OCI-LY7 (cell line): ENCODE measurements at regions not wholly inside any gene's neighbourhood (a gene's known extent, or its start where the extent isn't known, plus 50 kb on each side); places are given as distances from the start of the nearest gene placed in this dataset.

Experiments used
- BruUV-seq: library from RNA; stranded (reverse); fragments of 400-500 nt; replicated peaks from 2 replicates; lab custom pipeline; 2021; lab: Mats Ljungman, UMichigan
- CTCF ChIA-PET: fragments of 300-600 bp; sonication (Branson Sonifier 250); formaldehyde crosslinking; loops from one replicate; lab custom pipeline; 2022; ENCODE audit warnings: antibody characterized with exemption; ENCODE audit not compliant: unreplicated experiment; lab: Charles Lee
- POLR2A ChIA-PET: fragments of 300-600 bp; sonication (Branson Sonifier 250); formaldehyde crosslinking; loops from one replicate; lab custom pipeline; 2022; ENCODE audit warnings: antibody characterized with exemption; lab: Charles Lee
- DNase-seq: peaks from one replicate; pipeline ENCODE4 v3.0.0-alpha.2; 2015; ENCODE audit warnings: low spot score
- H2AFZ ChIP-seq: fragments of 200-600 bp; sonication (generic), shearing (Covaris generic); 2 replicates; pipeline ENCODE4 v1.6.1; 2014; ENCODE audit warnings: mild to moderate bottlenecking, antibody characterized with exemption, low read length, moderate library complexity
- H3K27ac ChIP-seq: fragments of 200-600 bp; sonication (generic); 2 replicates; pipeline ENCODE4 v1.5.1; 2014; ENCODE audit warnings: mixed run types, low read depth, mild to moderate bottlenecking, moderate library complexity, low read length, inconsistent platforms; ENCODE audit not compliant: poor library complexity, severe bottlenecking
- H3K36me3 ChIP-seq: fragments of 200-600 bp; sonication (generic); 2 replicates; pipeline ENCODE4 v1.6.1; 2014; ENCODE audit warnings: mild to moderate bottlenecking, antibody characterized with exemption, low read length, moderate library complexity, mixed read lengths; ENCODE audit not compliant: insufficient read depth
- H3K4me1 ChIP-seq: fragments of 200-600 bp; sonication (generic); 2 replicates; pipeline ENCODE4 v1.5.1; 2014; ENCODE audit warnings: mild to moderate bottlenecking, low read length; ENCODE audit not compliant: insufficient read depth, poor library complexity, severe bottlenecking
- H3K4me2 ChIP-seq: fragments of 200-600 bp; sonication (generic); 2 replicates; pipeline ENCODE4 v1.6.1; 2014; ENCODE audit warnings: mild to moderate bottlenecking, low read length
- H3K4me3 ChIP-seq: fragments of 200-600 bp; sonication (generic); 2 replicates; pipeline ENCODE4 v1.5.1; 2014; ENCODE audit warnings: mild to moderate bottlenecking, low read depth, low read length; ENCODE audit not compliant: poor library complexity, severe bottlenecking
- H3K79me2 ChIP-seq: fragments of 200-600 bp; sonication (generic); 2 replicates; pipeline ENCODE4 v1.6.1; 2016; ENCODE audit warnings: low read depth, mild to moderate bottlenecking, low read length, moderate library complexity, mixed read lengths; ENCODE audit not compliant: insufficient read depth
- H3K9me2 ChIP-seq: fragments of 200-600 bp; sonication (generic); 2 replicates; pipeline ENCODE4 v1.6.1; 2016; ENCODE audit warnings: mild to moderate bottlenecking, low read length, mixed read lengths; ENCODE audit not compliant: insufficient read depth
- H3K9me3 ChIP-seq: fragments of 200-600 bp; sonication (generic); 2 replicates; pipeline ENCODE4 v1.6.1; 2014; ENCODE audit warnings: mild to moderate bottlenecking, mixed run types, low read length, mixed read lengths
- H4K20me1 ChIP-seq: fragments of 200-600 bp; sonication (generic); 2 replicates; pipeline ENCODE4 v1.6.1; 2014; ENCODE audit warnings: mild to moderate bottlenecking, antibody characterized with exemption, low read length, moderate library complexity, mixed read lengths; ENCODE audit not compliant: insufficient read depth
- CTCF ChIP-seq: fragments of 200-600 bp; sonication (generic); conservative IDR thresholded peaks from 2 replicates; pipeline ENCODE4 v1.5.1; 2014; ENCODE audit warnings: mild to moderate bottlenecking, antibody characterized with exemption, low read length, moderate library complexity, mixed read lengths
- EZH2phosphoT487 ChIP-seq: fragments of 200-600 bp; sonication (generic); IDR thresholded peaks from 2 replicates; pipeline ENCODE4 v1.6.1; 2018; ENCODE audit warnings: low read depth, borderline replicate concordance, mild to moderate bottlenecking, mixed run types, antibody characterized with exemption, low read length, moderate library complexity, mixed read lengths
- intact Hi-C: fragments of 100-400 bp; cut with micrococcal nuclease; formaldehyde crosslinking; loops from one replicate; pipeline ENCODE4 v1.10.0; 2022; ENCODE audit not compliant: unreplicated experiment

GRCh38 chr5:61916621-61917620, 389.1 kb upstream of the KIF2A start:
- no TSS peak for BruUV-seq
- TF ChIP-seq CTCF = no peak
- TF ChIP-seq EZH2phosphoT487 = no peak
- ChIA-PET CTCF (no interaction called here), POLR2A (no interaction called here)
- no peak overlapping the region for H3K27ac ChIP-seq
- H3K36me3 ChIP-seq = no peaks in the 10 kb centered on the region
- H4K20me1 ChIP-seq = no peaks in the 10 kb centered on the region
- H3K4me1 ChIP-seq = no peaks in the 10 kb centered on the region
- no peak overlapping the region for H3K4me2 ChIP-seq
- H3K4me3 ChIP-seq = no peak overlapping the region
- intact Hi-C loops = no loop called here
- no peak for DNase-seq
- H2AFZ ChIP-seq = no peak overlapping the region
- H3K9me2 ChIP-seq = no peaks in the 10 kb centered on the region
- no peaks in the 10 kb centered on the region for H3K79me2 ChIP-seq
- no peaks in the 10 kb centered on the region for H3K9me3 ChIP-seq

DNA sequence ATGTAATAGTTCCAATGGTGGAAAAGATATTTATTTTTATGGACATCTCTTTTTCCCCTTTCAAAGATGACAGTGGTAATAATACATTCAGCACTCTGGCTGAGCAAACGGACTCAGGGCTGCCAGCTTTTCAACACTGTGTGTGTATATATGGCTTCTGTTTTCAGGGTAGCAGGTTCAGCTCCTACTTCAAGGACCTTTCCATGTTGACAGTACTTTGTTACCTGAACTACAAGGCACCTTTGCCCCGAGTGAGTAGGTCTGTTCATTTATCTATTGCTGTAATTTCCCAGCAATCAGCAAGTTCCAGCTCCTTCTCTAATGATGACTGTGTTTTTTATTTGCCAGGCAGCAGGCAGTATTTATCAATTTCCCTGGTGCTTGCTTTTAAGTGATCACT, 387.4 kb upstream of the KIF2A start:
- ChIA-PET POLR2A (no interaction called here), CTCF (no interaction called here)
- no peak overlapping the region for H3K4me2 ChIP-seq
- H2AFZ ChIP-seq = no peak overlapping the region
- BruUV-seq = no TSS peak
- TF ChIP-seq CTCF = no peak
- TF ChIP-seq EZH2phosphoT487 = no peak
- no peaks in the 10 kb centered on the region for H3K9me2 ChIP-seq
- no peaks in the 10 kb centered on the region for H3K36me3 ChIP-seq
- H4K20me1 ChIP-seq = no peaks in the 10 kb centered on the region
- no peak for DNase-seq
- H3K4me1 ChIP-seq = no peaks in the 10 kb centered on the region
- H3K79me2 ChIP-seq = no peaks in the 10 kb centered on the region
- intact Hi-C loops = no loop called here
- no peaks in the 10 kb centered on the region for H3K9me3 ChIP-seq
- no peak overlapping the region for H3K27ac ChIP-seq
- H3K4me3 ChIP-seq = no peak overlapping the region

DNA sequence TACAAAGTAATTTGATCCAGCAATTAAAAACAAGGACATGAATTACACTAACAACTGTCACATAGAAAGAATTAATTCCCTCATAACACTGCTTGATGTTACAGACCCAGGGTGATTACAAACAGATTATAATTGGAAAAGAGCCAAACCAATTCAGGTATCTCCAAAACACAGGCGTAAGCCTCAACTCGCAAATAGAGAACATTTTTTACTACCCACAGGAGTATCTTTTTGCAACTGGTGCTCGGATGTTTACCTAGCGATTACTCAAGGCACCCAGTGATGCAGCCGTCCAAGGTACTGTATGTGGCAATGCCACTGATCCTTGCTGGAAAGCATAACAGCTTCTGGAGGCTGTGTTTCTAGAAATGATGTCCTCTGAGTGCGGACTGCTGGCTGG, 386.1 kb upstream of the KIF2A start:
- BruUV-seq = no TSS peak
- TF ChIP-seq CTCF = no peak
- no peak for TF ChIP-seq EZH2phosphoT487
- intact Hi-C loops = no loop called here
- Histone ChIP-seq H3K4me2 (no peak overlapping the region), H3K4me1 (no peaks in the 10 kb centered on the region), H3K27ac (no peak overlapping the region), H3K9me3 (no peaks in the 10 kb centered on the region), H2AFZ (no peak overlapping the region), H3K79me2 (no peaks in the 10 kb centered on the region), H4K20me1 (no peaks in the 10 kb centered on the region), H3K4me3 (no peak overlapping the region), H3K9me2 (no peaks in the 10 kb centered on the region), H3K36me3 (no peaks in the 10 kb centered on the region)
- ChIA-PET POLR2A (no interaction called here), CTCF (no interaction called here)
- no peak for DNase-seq
